ENCODE measurements at regions not wholly inside any gene's neighbourhood (a gene's known extent, or its start where the extent isn't known, plus 50 kb on each side); places are given as distances from the start of the nearest gene placed in this dataset.
A peak's percentile ranks its signal among the peaks of the same experiment; 100 is the strongest.

DNA sequence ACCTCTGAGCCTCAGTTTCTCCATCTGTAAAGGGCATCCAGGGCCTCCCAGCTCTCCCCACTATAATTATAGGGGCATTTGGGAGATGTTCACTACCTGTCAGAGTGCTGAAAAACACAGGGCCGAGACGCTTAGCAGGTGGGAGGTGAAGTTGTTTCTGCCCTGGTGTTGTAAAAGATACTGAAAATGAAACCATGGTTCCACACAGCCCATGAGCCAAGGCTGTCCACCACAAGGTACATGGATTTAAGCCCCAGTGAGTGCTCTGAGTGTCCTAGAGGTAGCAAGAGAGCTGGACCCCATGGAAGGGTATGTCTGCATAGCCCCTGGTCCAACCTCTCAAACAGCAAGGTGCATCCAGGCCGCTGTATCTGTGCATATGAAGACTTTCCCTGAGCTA is 137.5 kb downstream of the C5orf15 start:
- no peak for DNase-seq
- POLR2A ChIA-PET = no interaction called here
- H3K27ac Mint-ChIP-seq = peak overlapping the region in 1 of 10 donors; percentile 11
- H3K4me1 Mint-ChIP-seq = peaks cover 10 to 28% (median 17%) of the 10 kb centered on the region in 4 donors
- peaks cover 0 to 8% (median 2%) of the 10 kb centered on the region in 9 donors for H3K9me3 Mint-ChIP-seq
- H3K36me3 Mint-ChIP-seq = peaks cover 0 to 7% (median 1%) of the 10 kb centered on the region in 3 donors
- no peaks in the 10 kb centered on the region for H3K27me3 Mint-ChIP-seq
- ATAC-seq = no peak
- no peak overlapping the region for H3K4me3 Mint-ChIP-seq

DNA sequence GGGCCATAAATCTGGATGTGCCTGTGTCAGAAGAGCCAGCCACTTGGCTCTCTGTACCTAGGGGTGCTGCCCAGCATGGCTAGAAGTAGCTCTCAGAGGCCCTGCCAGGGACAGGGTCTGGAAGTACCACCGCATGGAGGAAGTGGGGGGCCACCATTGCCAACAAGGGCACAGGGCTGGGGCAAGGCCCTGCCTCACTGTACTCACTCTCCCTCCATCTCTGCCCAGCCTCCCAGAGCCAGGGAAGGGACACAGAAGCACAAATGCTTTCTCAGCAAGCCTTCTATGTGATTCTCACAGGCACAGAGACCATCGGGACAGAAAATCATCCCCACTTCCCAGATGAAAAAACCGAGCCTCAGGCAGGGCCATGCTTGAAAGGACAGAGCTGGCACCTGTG is 138.1 kb downstream of the C5orf15 start:
- POLR2A ChIA-PET = no interaction called here
- Mint-ChIP-seq H3K27ac (peak overlapping the region in 2 of 10 donors; percentile 11 to 53), H3K27me3 (no peaks in the 10 kb centered on the region), H3K4me3 (no peak overlapping the region), H3K9me3 (peaks cover 0 to 2% (median 0%) of the 10 kb centered on the region in 9 donors), H3K4me1 (peaks cover 14 to 34% (median 23%) of the 10 kb centered on the region in 4 donors), H3K36me3 (peaks cover 0 to under 1% (median 0%) of the 10 kb centered on the region in 3 donors)
- DNase-seq (no peak), ATAC-seq (no peak)

DNA sequence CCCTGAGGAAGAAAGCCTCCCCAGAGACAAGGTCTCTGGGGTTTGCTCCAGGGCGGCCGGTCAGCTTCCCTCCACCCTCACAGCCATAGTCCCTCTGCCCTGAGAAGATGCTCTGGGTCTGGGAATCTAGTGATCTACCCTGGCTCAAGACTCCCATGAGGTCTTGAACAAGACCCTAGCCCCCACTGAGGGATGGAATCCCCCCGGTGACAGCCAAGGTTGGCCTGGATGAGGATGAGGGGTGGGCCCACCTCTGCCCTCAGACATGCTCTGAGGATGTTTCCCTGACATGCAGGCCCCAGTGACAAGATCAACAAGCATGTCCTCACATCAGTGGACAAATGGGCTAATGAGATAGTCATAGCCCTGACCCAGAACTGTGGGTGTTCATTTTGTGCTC is 138.6 kb downstream of the C5orf15 start:
- Mint-ChIP-seq H3K4me3 (no peak overlapping the region), H3K9me3 (no peaks in the 10 kb centered on the region), H3K4me1 (peaks cover 19 to 39% (median 28%) of the 10 kb centered on the region in 4 donors), H3K27ac (peak overlapping the region in 1 of 10 donors; percentile 49), H3K36me3 (no peaks in the 10 kb centered on the region), H3K27me3 (no peaks in the 10 kb centered on the region)
- POLR2A ChIA-PET = no interaction called here
- ATAC-seq (no peak), DNase-seq (no peak)

DNA sequence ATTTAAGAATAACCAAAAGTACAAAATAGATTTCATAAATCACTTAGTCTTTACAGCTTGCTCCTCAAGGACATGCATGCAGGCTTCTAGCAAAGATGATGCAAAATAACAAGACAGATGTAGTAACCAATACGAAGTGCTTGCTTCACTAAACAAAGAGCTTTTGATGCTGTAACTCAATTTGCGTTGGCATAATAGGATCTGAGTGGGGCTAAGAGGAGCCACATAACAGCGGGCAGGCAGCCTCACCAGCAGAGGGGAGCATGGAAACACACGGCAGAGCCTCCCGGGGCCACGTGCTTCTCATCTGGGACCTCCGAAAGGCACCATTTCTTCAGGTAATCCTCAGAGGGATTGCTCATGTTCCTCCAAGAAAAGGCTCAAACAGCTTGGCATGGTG is 139.7 kb downstream of the C5orf15 start:
- POLR2A ChIA-PET = no interaction called here
- peaks cover 27 to 50% (median 39%) of the 10 kb centered on the region in 4 donors for H3K4me1 Mint-ChIP-seq
- H3K4me3 Mint-ChIP-seq = no peak overlapping the region
- no peak overlapping the region for H3K27ac Mint-ChIP-seq
- H3K36me3 Mint-ChIP-seq = no peaks in the 10 kb centered on the region
- no peaks in the 10 kb centered on the region for H3K27me3 Mint-ChIP-seq
- no peak for DNase-seq
- no peaks in the 10 kb centered on the region for H3K9me3 Mint-ChIP-seq
- ATAC-seq = no peak

DNA sequence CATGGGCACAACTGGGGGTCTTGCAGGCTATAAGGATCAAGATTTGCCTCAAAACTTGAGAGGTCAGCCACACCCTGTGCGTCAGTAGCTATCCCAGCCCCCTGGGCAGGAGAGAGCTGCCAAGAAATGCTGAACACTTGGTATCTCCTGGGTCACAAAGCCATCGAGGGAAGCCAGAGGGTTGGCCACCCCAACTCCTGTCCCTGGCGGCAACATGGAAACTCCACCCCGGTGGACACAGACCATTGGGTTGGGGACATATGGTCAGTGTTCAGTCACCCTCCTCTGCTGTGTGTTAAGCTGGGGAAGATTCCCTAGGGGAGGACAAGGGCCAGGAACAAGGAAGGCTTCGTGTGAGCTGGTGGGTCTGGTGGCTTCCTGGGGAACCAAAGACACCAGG is 140.6 kb downstream of the C5orf15 start:
- H3K4me1 Mint-ChIP-seq = peaks cover 30 to 59% (median 48%) of the 10 kb centered on the region in 4 donors
- no peaks in the 10 kb centered on the region for H3K9me3 Mint-ChIP-seq
- no peak overlapping the region for H3K27ac Mint-ChIP-seq
- no peaks in the 10 kb centered on the region for H3K27me3 Mint-ChIP-seq
- ATAC-seq (no peak), DNase-seq (no peak)
- H3K4me3 Mint-ChIP-seq = no peak overlapping the region
- no peaks in the 10 kb centered on the region for H3K36me3 Mint-ChIP-seq
- POLR2A ChIA-PET = no interaction called here

DNA sequence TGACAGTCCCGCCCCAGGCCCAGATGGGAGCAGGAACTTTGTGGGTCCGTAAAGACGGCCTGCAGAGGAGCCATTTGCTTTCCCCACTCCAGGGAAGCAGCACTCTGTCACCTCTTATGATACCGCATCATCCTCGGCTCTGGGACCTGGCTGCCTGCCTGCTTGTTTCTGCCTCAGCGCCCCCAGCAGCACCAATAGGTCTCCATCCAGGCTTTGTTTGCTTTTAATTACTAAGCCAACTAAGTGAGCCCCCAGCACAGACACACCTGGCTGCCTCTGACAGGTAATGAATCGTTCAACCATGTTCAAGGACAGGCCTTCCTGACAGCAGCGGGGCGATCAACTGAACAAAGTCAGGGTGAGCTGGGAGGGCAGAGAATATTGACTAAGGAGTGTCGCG is 141.4 kb downstream of the C5orf15 start:
- Mint-ChIP-seq H3K4me3 (no peak overlapping the region), H3K27ac (peak overlapping the region in 5 of 10 donors; percentile 12 to 90 (median 35)), H3K27me3 (no peaks in the 10 kb centered on the region), H3K4me1 (peaks cover 36 to 67% (median 55%) of the 10 kb centered on the region in 4 donors), H3K9me3 (no peaks in the 10 kb centered on the region), H3K36me3 (no peaks in the 10 kb centered on the region)
- POLR2A ChIA-PET = no interaction called here
- DNase-seq (no peak), ATAC-seq (no peak)

DNA sequence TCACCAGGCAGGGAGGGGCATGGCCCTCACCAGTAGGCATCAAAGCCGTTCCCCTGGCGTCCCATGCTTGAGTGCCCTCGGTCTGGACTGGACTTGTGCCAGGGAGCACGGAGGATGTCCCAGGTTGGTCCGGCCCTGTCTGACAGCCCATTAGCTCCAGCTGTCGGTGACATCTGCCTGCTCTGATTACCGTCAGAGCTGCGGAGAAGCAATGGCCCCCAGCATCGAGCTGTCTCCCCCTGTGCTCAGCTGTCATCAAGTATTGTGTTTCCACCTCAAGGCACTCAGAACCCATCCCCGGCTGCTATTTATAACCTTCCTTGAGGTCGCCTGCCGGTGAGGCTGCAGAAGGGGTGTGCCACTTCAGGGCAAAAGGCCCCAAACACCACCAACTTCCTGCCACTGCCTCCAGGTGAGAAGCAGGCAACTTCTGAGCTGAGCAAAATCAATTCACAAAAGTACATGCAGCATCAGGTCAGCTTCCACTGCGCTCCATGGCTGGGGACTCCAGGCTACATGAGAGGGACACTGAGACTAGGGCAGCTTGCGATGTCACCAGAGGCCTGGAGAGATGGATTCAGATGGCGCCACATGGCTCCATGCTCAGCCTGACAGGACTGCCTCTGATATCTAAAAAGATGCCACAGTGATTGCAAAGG is 142.7 kb downstream of the C5orf15 start:
- no peaks in the 10 kb centered on the region for H3K36me3 Mint-ChIP-seq
- peak; percentile 95 to 97 for ATAC-seq
- H3K4me3 Mint-ChIP-seq = peak overlapping the region; percentile 43 to 79 (median 71)
- POLR2A ChIA-PET = interaction anchor here (0.6 kb wide), 2 partner anchors 201 to 1093 kb away, joined by 3 to 5 read pairs; no protein-coding TSS in a partner anchor
- H3K27me3 Mint-ChIP-seq = no peaks in the 10 kb centered on the region
- H3K4me1 Mint-ChIP-seq = peaks cover 42 to 77% (median 64%) of the 10 kb centered on the region in 4 donors
- DNase-seq = peak; percentile 29 to 86 (median 66)
- H3K9me3 Mint-ChIP-seq = no peaks in the 10 kb centered on the region
- H3K27ac Mint-ChIP-seq = peak overlapping the region; percentile 69 to 96 (median 89)

DNA sequence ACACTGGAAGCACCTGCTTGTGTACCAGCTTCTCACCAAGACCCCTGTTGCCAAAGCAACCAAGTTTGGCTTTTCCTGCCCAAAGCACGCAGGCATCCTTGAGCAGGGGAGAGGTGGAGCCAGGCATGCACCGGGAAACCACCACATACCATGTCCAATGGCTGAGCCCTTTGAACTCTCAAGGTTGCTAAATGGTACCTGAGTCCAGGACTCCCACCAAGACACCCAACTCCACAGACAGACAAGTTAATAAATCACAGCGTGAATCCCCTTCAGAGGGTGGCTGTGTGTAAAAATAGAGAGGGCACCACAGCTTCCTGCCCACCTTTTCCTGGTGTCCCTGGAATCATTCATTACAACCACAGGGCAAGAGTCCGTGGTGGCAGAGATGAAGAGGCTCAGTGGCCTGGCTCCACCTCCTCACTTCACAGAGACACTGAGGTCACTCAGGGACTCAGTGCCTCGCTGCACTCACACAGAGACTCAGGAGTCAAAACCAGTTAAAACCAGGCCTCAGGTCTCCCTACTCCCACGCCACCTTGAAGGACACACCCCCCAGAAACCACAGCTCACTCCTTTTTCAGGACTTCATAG is 143.7 kb downstream of the C5orf15 start:
- Mint-ChIP-seq H3K9me3 (no peaks in the 10 kb centered on the region), H3K36me3 (no peaks in the 10 kb centered on the region), H3K4me1 (peaks cover 42 to 81% (median 69%) of the 10 kb centered on the region in 4 donors), H3K27ac (peak overlapping the region; percentile 63 to 96 (median 86)), H3K27me3 (peaks cover 0 to 4% (median 1%) of the 10 kb centered on the region in 5 donors), H3K4me3 (peak overlapping the region; percentile 26 to 79 (median 69))
- peak in 2 of 10 donors; percentile 12 to 42 for DNase-seq
- ATAC-seq = peak in 1 of 2 donors; percentile 5
- POLR2A ChIA-PET = no interaction called here

DNA sequence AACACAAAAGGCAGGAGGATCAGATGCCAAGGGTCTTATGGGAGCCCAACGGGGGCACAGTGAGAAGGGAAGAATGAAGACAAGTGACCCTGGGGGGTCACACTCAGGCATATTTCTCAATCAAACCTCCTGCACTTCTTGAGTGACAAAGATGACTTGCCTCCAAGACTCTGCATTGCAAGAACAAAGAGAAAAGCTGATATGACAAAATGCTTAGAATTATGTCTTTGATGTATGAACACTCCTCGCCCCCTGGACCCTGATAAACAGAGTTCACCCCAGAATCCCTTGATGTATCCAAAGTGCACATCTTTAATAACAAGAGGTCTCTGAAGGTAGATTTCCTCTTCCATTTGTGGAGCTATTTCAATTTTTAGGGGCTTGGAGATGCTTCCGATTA is 146.5 kb downstream of the C5orf15 start:
- Mint-ChIP-seq H3K4me1 (peaks cover 40 to 66% (median 62%) of the 10 kb centered on the region in 4 donors), H3K36me3 (no peaks in the 10 kb centered on the region), H3K27me3 (peaks cover 0 to 7% (median 4%) of the 10 kb centered on the region in 5 donors), H3K27ac (peak overlapping the region in 2 of 10 donors; percentile 22 to 26), H3K9me3 (no peaks in the 10 kb centered on the region), H3K4me3 (no peak overlapping the region)
- DNase-seq (no peak), ATAC-seq (no peak)
- POLR2A ChIA-PET = no interaction called here

DNA sequence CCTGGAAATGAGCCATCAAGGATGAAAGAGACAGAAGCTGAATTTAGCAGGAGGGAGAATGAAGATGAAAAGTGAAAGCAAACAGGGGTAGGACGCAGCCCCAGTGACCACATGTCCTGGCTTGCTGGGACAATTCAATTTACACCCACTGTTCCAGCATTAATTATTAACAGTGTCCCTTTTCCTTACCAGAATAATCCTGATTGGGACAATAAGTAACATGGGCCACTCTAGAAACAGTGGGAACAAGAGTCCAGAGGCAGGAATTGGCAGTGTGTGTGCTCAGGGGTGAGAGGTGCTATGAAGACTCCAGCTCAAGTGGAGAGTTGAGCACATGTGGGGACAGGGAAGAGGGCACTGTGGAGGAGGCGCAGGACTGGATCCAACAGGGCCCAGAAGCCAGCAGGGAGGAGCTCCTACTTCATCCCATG is 147.1 kb downstream of the C5orf15 start:
- H3K9me3 Mint-ChIP-seq = no peaks in the 10 kb centered on the region
- ATAC-seq = no peak
- H3K4me1 Mint-ChIP-seq = peaks cover 37 to 60% (median 56%) of the 10 kb centered on the region in 4 donors
- peak overlapping the region in 5 of 10 donors; percentile 13 to 76 (median 26) for H3K27ac Mint-ChIP-seq
- no peak overlapping the region for H3K4me3 Mint-ChIP-seq
- H3K36me3 Mint-ChIP-seq = no peaks in the 10 kb centered on the region
- peaks cover 0 to 7% (median 4%) of the 10 kb centered on the region in 5 donors for H3K27me3 Mint-ChIP-seq
- POLR2A ChIA-PET = interaction anchor here (0.7 kb wide), 1 partner anchor 23 kb away, joined by 3 read pairs; no protein-coding TSS in a partner anchor
- DNase-seq = no peak

DNA sequence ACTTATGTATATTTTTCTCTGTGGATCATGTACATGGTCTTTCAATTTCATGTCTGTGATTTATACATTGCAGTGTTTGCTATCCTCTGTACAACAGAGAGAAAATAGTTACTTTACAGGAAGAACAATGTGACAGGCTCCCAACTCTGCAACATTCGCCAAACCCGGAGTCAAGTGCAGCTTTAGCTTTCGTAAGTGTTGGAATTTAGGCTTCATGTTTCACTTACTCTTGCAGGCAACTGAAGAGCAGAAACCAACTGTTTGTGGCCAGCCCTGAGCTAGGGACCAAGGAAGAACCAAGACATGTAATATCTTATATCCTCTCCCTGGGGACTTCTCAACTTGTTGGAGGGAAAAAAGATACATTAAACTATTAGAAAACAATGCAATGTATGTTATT is 147.9 kb downstream of the C5orf15 start:
- POLR2A ChIA-PET = interaction anchor here (0.7 kb wide), 1 partner anchor 24 kb away, joined by 3 read pairs; no protein-coding TSS in a partner anchor
- Mint-ChIP-seq H3K4me3 (no peak overlapping the region), H3K27ac (peak overlapping the region in 1 of 10 donors; percentile 26), H3K27me3 (peaks cover 0 to 7% (median 4%) of the 10 kb centered on the region in 5 donors), H3K36me3 (no peaks in the 10 kb centered on the region), H3K4me1 (peaks cover 31 to 52% (median 48%) of the 10 kb centered on the region in 4 donors), H3K9me3 (no peaks in the 10 kb centered on the region)
- ATAC-seq = no peak
- DNase-seq = no peak

DNA sequence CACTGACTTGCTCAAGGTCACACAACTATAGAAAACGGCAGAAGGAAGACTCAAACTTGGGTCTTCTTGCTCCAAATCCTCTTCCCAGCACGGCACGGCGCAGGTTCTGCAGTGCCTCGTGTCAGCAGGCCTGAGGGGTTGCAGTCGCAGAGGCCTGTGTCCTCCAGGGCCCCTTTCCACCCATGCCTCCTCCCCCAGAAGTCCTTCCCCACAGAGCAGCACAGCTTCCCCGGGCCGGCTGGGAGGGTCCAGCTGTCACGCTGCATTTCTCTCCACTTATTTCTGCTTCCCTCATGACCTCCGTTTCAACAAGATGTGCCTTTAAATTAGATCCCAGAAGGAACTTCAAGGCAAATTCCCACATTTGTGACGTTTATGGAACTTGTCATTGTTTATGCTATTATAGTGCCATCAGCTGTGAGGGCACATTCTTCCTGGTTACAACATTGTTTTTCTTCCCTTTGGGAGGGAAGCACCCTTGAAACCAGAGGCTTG is 148.4 kb downstream of the C5orf15 start:
- POLR2A ChIA-PET = no interaction called here
- Mint-ChIP-seq H3K4me1 (peaks cover 27 to 47% (median 43%) of the 10 kb centered on the region in 4 donors), H3K9me3 (no peaks in the 10 kb centered on the region), H3K4me3 (no peak overlapping the region), H3K36me3 (no peaks in the 10 kb centered on the region), H3K27me3 (peaks cover 0 to 7% (median 4%) of the 10 kb centered on the region in 5 donors), H3K27ac (peak overlapping the region in 2 of 10 donors; percentile 21 to 53)
- DNase-seq (no peak), ATAC-seq (no peak)

Data from naive thymus-derived CD8-positive, alpha-beta T cell (primary cell).